ENCODE measurements at regions not wholly inside any gene's neighbourhood (a gene's known extent, or its start where the extent isn't known, plus 50 kb on each side); places are given as distances from the start of the nearest gene placed in this dataset.

GRCh38 chr9:31304576-31304975, 1079.9 kb upstream of the ACO1 start:
- TF ChIP-seq CTCF (tag by site-specific recombination; IDR thresholded peaks at IDR 0.05) = no peak
- no peak for TF ChIP-seq ZNF621 (tag by site-specific recombination; IDR thresholded peaks at IDR 0.05)
- TF ChIP-seq ZNF501 (tag by site-specific recombination; IDR thresholded peaks at IDR 0.05) = no peak
- no peak for TF ChIP-seq ZBTB8A (tag by site-specific recombination; IDR thresholded peaks at IDR 0.05)
- TF ChIP-seq ZNF777 (tag by site-specific recombination; IDR thresholded peaks at IDR 0.05; ENCODE audit: borderline replicate concordance) = no peak
- TF ChIP-seq KLF8 (tag by site-specific recombination; IDR thresholded peaks at IDR 0.05) = no peak
- no peak for TF ChIP-seq ZNF660 (tag by site-specific recombination; IDR thresholded peaks at IDR 0.05)
- no peak for TF ChIP-seq SP2 (tag by site-specific recombination; IDR thresholded peaks at IDR 0.05)
- no peak for TF ChIP-seq PBX3 (CRISPR knock-in tag; IDR thresholded peaks at IDR 0.05)

All from HEK293 (cell line).